Progenitor cell of endocrine pancreas (in vitro differentiated cells): ENCODE measurements at regions not wholly inside any gene's neighbourhood (a gene's known extent, or its start where the extent isn't known, plus 50 kb on each side); places are given as distances from the start of the nearest gene placed in this dataset.

Experiments used
- DNase-seq: peaks from one replicate; pipeline ENCODE4 v3.0.0; 2021; ENCODE audit warnings: low spot score; ENCODE audit not compliant: unreplicated experiment
- H3K27ac Mint-ChIP-seq: 2 replicates; pipeline ENCODE4 v1.8.0; 2021; ENCODE audit warnings: mild to moderate bottlenecking, moderate library complexity, mixed read lengths
- H3K27me3 Mint-ChIP-seq: 2 replicates; pipeline ENCODE4 v1.8.0; 2021; ENCODE audit warnings: mixed read lengths
- H3K36me3 Mint-ChIP-seq: 2 replicates; pipeline ENCODE4 v1.8.0; 2022; ENCODE audit warnings: mixed read lengths; ENCODE audit not compliant: insufficient read depth
- H3K4me1 Mint-ChIP-seq: 2 replicates; pipeline ENCODE4 v1.8.0; 2021; ENCODE audit warnings: low read depth, mixed read lengths
- H3K4me3 Mint-ChIP-seq: 2 replicates; pipeline ENCODE4 v1.8.0; 2021; ENCODE audit warnings: low read depth, mild to moderate bottlenecking, moderate library complexity, mixed read lengths
- H3K9me3 Mint-ChIP-seq: 2 replicates; pipeline ENCODE4 v1.8.0; 2021; ENCODE audit warnings: low read depth, mixed read lengths
- CTCF ChIP-seq: fragments of 200-600 bp; sonication (generic); IDR thresholded peaks from one replicate; pipeline ENCODE4 v1.5.0; 2021; ENCODE audit warnings: antibody characterized with exemption, mild to moderate bottlenecking; ENCODE audit not compliant: unreplicated experiment

GRCh38 chr9:71592400-71592799, 175.9 kb downstream of the CEMIP2 start:
- no peak for TF ChIP-seq CTCF
- H3K9me3 Mint-ChIP-seq, result peaks cover 4% of the 10 kb centered on the region
- no peaks in the 10 kb centered on the region for H3K27me3 Mint-ChIP-seq
- no peak for DNase-seq
- H3K4me1 Mint-ChIP-seq, result peaks cover 7% of the 10 kb centered on the region
- H3K27ac Mint-ChIP-seq, result no peak overlapping the region
- H3K36me3 Mint-ChIP-seq, result no peaks in the 10 kb centered on the region
- no peak overlapping the region for H3K4me3 Mint-ChIP-seq

- peaks cover 7% of the 10 kb centered on the region for H3K4me1 Mint-ChIP-seq
- H3K36me3 Mint-ChIP-seq, result no peaks in the 10 kb centered on the region
- H3K27me3 Mint-ChIP-seq, result no peaks in the 10 kb centered on the region
- H3K27ac Mint-ChIP-seq, result no peak overlapping the region
- no peak for DNase-seq
- no peak overlapping the region for H3K4me3 Mint-ChIP-seq
- H3K9me3 Mint-ChIP-seq, result no peaks in the 10 kb centered on the region
- TF ChIP-seq CTCF, result no peak
Measured at GRCh38 chr9:71590362-71590761, 178.0 kb downstream of the CEMIP2 start.

GRCh38 chr9:71589612-71590011, 178.7 kb downstream of the CEMIP2 start:
- no peaks in the 10 kb centered on the region for H3K27me3 Mint-ChIP-seq
- no peaks in the 10 kb centered on the region for H3K9me3 Mint-ChIP-seq
- H3K4me3 Mint-ChIP-seq, result no peak overlapping the region
- H3K36me3 Mint-ChIP-seq, result no peaks in the 10 kb centered on the region
- peaks cover 7% of the 10 kb centered on the region for H3K4me1 Mint-ChIP-seq
- H3K27ac Mint-ChIP-seq, result no peak overlapping the region
- DNase-seq, result no peak
- TF ChIP-seq CTCF, result no peak

- Mint-ChIP-seq H3K4me3 (no peak overlapping the region), H3K36me3 (no peaks in the 10 kb centered on the region), H3K4me1 (peaks cover 3% of the 10 kb centered on the region), H3K27me3 (no peaks in the 10 kb centered on the region), H3K27ac (no peak overlapping the region), H3K9me3 (no peaks in the 10 kb centered on the region)
- DNase-seq, result no peak
- no peak for TF ChIP-seq CTCF
Measured at GRCh38 chr9:71587576-71588362, 180.5 kb downstream of the CEMIP2 start.

GRCh38 chr9:71583792-71584191, 184.5 kb downstream of the CEMIP2 start:
- Mint-ChIP-seq H3K4me1 (peaks cover 5% of the 10 kb centered on the region), H3K27ac (no peak overlapping the region), H3K9me3 (no peaks in the 10 kb centered on the region), H3K4me3 (no peak overlapping the region), H3K36me3 (no peaks in the 10 kb centered on the region), H3K27me3 (no peaks in the 10 kb centered on the region)
- TF ChIP-seq CTCF, result no peak
- no peak for DNase-seq
